ENCODE measurements at regions not wholly inside any gene's neighbourhood (a gene's known extent, or its start where the extent isn't known, plus 50 kb on each side); places are given as distances from the start of the nearest gene placed in this dataset.
"Not testable (repeated sequence)": the region's sequence is repeated elsewhere in the genome, so short reads cannot be mapped to it uniquely, and the experiment has no call there.

DNA sequence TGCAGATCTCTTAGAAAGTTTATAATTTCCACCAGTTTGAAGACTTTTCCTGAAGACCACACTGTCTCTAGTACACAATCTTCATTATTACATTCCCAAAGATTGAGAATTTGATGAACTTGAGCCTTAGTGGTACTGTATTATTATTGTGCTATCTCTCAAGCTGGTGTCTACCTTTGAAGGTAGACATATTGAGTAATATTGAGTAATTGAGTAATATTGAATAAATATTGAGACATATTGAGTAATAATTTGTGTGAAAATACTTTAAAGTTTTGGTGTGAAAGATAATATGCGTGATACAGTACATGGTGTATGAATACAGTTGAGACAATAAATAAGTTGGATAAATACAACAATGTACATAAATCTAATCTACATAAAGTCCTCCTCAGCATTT lies 613.1 kb upstream of the ADGRL2 start:
- no peak for DNase-seq

DNA sequence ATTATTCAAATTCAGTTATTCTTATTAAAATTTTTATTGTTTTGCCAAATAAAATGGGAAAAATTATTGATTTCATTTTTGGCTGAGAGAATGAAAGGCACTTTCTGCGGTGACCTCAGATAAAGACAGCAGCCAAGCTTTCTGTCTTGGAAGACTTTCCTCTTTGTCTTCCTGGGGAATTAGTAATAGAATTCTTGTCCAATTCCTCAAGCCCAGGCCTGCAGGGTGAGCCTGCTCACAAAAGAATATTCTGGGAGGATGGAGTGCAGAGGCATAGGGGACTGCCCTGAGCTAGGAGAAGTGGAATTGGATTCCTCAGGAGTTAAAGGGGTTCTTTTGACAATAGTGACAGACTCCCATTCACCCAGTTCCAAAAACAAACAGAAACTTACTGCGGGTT lies 614.5 kb upstream of the ADGRL2 start:
- no peak for DNase-seq

DNA sequence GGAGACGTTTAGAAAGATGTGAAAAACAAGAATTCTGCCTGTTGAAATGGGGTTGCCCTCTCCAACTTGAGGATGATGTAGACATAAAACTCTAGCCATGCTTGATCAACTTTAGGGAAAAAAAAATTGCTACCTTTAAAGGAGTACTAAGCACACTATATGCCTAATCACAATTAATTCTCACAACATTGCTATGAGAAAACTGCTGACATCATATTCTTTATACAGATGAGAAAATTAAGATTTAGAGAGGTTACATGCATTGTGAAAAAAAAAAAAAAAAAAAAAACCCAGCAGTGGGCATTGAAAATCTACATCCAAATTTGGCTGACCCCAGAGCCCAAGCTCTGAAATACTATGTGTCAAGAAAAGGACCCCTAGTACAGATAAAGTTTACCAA lies 617.2 kb upstream of the ADGRL2 start:
- DNase-seq: no peak

DNA sequence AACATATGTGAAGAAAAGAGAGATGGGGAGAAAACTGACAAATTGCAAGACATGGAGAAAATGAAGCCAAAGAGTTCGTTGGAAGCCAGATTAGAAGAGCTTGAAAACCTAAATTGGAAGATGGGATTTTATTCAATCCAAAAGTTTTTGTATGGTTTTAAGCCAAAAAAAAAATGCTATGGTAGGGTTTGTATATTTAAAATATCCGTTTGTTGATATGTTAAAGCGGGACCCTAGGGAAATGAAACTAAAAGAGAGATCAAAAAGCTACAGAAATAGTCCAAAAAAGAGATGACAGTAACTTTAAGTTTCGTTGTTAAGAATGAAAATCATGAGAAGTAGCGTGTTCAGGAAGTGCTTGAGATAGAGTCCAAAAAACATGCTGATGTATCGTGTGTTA lies 617.7 kb upstream of the ADGRL2 start:
- DNase-seq: no peak

DNA sequence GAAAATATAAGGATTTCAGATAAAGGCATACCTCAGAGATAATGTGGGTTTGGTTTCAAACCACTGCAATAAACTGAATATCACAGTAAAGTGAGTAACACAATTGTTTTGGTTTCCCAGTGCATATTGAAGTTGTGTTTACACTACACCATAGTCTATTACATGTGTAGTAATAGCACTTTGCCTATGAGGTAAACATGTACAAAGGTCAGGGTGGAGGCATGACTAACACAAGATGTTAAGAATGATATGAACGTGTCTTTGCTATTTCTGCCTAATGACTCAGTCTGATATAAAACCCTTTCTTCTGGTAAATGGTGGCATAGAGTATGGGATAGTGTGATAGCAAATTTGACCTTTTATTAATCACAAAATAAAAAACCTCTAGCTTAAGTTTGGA lies 621.5 kb upstream of the ADGRL2 start:
- no peak for DNase-seq

DNA sequence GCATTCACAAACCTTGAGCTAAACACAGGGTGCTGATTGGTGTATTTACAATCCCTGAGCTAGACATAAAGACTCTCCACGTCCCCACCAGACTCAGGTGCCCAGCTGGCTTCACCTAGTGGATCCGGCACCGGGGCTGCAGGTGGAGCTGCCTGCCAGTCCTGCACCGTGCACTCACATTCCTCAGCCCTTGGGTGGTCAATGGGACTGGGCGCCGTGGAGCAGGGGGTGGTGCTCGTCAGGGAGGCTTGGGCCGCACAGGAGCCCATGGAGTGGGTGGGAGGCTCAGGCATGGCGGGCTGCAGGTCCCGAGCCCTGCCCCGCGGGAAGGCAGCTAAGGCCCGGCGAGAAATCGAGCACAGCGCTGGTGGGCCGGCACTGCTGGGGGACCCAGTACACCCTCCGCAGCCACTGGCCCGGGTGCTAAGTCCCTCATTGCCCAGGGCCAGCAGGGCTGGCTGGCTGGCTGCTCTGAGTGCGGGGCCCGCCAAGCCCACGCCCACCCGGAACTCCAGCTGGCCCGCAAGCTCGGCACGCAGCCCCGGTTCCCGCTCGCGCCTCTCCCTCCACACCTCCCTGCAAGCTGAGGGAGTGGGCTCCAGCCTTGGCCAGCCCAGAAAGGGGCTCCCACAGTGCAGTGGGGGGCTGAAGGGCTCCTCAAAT lies 622.2 kb upstream of the ADGRL2 start:
- DNase-seq: not testable (repeated sequence)

DNA sequence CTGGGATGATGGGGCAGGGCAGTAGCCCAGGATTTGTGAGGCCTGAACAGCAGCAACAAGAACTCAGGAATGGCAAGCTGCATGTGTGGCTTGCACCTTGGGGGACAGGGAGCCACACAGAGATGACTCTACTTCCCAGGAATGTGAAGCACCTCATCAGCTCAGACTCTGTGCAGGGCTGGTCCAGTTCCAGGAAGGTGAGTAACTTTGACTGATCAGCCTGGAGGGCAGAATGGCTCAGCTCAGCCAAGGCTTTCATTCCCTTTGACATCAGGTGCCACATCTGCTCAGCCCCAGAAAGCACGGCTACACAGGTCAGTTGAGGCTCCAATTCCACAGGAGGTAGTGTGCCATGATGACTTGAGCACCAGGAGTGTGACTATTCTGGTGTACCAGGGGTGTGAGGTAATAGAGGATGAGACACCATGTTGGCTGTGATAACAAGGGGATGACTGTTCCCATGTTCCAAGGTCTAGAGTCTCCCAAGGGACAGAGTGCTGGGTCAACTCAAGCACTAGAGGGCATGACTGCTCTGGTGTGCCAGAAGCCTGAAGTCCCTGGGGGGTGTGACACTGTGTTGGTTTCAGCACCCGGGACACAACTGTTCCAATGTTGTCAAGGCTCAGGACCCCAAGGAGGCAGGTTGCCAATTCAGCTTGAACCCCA lies 625.8 kb upstream of the ADGRL2 start:
- DNase-seq: no peak

DNA sequence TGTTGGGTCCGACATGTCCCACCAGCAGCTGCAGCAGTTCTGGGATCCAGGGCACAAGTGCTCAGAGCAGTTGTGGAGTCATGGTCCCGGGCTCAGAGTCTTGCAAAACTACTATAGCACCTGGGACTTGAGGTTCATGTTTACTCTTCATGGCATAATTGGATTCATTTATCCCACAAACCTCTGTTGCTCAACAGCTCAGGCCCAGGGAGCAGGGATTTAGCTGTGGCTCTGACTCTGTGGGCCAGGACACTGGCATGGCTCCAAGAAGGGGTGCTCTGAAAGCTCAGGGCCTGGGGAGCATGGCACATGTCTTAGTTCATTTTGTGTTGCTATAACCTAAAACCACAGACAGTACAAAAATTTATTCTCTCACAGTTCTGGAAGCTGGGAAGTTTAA lies 626.7 kb upstream of the ADGRL2 start:
- DNase-seq: no peak

DNA sequence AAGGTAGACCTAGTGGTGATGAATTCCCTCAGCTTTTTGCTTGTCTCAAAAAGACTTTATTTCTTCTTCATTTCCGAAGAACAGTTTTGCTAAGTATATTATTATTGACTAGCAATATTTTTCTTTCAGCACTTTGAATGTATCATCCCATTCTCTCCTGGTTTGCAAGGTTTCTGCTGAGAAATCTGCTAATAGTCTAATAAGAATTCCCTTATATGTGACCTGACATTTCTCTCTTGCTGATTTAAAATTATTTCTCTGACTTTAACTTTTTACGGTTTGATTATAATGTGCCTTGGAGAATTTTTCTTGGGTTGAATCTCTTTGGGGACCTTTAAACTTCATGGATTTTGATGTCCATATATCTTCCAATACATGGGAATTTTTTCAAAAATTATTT lies 628.3 kb upstream of the ADGRL2 start:
- DNase-seq: no peak

DNA sequence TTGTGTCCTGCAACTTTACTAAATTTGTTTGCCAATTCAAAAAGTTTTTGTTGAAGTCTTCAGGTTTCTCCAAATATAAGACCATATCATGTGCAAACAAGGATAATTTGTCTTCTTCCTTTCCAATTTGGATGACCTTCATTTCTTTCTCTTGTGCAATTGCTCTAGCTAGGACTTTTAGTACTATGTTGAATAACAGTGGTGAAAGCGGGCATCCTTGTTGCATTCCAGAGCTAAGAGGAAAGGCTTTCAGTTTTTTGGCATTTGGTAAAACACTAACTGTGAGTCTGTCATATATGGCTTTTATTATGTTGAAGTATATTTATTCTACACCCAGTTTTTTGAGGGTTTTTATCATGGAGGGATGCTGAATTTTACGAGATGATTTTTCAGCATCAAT lies 630.0 kb upstream of the ADGRL2 start:
- no peak for DNase-seq

DNA sequence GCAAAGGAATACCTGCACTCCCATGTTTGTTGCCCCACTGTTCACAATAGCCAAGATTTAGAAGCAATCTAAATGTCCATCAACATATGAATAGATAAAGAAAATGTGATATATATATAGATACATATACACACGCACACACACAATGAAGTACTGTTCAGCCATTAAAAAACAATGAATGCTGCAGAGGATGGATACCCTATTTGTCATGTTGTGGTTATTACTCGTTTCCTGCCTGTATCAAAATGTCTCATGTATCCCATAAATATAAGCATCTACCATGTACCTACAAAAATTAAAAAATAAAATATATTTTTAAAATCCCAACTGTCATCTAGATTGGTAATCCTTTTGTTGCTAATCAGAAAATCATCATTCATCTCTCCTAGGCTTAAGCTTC lies 634.8 kb upstream of the ADGRL2 start:
- DNase-seq: no peak

DNA sequence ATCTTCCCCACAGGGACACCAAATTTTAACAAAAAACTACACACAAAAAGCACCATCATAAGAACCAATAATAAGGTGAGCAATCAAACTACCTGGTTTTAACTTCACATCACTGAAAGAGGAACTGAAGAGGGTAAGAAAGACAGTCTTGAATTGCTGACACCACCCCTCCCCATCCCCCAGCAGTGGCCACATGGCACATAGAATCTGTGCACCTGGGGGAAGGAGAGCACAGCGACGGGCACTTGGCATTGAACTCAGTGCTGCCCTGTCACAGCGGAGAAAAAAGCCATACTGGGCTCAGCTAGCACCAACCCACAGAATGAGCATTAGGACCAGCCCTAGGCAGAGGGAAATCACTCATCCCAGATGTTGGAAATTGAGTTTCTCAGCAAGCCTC lies 640.0 kb upstream of the ADGRL2 start:
- no peak for DNase-seq

DNA sequence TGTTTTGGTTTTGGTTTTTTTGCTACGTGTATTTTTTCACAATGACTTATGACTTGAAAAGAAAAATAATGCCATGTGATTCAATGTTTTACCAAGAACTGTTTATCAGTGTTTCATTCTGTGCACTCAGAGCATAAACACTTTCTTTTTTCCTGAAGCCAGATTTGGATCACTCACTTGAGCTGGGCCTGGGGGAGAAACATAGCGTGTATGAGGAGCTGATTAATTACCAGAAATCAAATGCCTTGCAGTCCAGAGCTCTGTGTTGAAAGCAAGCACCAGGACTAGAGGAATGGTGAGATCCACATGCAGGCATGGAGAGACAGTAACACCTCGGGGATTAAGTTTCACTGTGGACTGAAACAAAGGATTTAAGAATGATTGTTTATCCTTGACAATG lies 642.1 kb upstream of the ADGRL2 start:
- no peak for DNase-seq

DNA sequence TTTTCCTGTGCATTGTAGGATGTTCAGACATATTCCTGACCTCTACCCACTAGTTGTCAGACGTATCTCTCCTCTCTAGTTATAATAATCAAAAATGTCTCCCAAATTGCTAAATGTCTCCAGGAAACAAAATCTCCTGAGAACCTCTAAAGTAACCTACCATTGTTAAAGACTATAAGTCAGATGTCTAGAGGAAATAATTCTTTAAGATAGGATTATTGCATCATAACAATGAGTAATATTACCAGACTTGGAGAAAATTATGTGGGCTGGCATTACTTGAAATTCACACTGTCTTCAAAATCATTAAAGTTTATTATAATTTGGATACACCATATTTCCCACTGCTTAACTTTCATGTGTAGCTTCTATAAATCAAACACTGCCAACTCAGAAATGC lies 643.0 kb upstream of the ADGRL2 start:
- no peak for DNase-seq

DNA sequence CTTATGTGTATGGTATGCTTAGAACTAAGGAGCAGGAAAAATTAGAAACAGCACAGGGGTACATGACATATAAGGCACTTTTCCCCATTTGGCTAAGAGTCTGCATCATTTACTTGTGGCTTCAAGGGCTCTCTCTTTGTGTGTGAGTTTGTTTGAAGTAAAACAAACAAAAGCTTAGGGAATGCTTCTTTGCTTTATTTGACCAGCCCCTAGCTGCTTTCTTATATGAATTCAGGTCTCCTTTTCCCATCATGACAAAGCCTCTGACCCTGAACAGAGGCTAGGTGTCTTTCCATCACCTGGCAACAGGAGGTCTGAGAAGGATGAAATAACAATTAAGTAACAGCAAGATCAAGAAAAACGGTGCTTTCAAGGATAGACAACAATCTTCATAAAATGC lies 643.8 kb upstream of the ADGRL2 start:
- no peak for DNase-seq

DNA sequence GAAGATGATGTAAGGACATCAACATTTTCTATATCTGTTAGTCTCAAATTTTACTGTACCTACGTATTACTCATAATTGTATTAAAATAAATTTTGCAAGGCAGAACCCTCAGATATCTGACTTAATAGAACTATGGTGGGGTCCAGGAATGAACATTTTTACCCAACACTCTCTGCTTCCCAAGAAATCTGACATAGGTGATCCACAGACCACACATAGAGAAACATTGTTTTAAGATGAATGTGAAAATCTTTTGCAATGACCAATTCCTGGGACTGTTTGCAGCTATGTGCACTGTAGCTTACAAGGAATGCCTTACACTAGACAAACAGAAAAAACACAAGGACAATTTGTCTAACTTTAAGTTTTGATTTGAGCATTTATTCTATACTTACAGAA lies 645.6 kb upstream of the ADGRL2 start:
- no peak for DNase-seq

DNA sequence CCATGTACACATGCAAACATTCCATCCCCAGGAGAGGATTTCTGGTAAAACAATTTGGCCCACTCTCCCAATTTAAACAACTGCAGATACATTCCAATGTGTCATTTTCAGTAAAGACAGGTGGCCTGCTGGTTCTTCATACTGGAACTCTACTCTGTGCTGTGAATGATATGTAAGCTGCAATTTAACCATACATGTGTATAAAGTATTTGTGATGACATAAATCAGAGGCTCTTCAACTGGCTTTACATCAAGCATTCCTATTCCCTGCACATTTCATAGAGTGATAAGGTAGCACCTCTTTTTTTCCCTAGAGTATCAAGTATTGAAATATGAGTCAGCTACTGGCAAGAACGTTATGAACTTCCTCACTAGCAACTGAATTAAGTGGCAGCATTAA lies 649.5 kb upstream of the ADGRL2 start:
- DNase-seq: no peak

DNA sequence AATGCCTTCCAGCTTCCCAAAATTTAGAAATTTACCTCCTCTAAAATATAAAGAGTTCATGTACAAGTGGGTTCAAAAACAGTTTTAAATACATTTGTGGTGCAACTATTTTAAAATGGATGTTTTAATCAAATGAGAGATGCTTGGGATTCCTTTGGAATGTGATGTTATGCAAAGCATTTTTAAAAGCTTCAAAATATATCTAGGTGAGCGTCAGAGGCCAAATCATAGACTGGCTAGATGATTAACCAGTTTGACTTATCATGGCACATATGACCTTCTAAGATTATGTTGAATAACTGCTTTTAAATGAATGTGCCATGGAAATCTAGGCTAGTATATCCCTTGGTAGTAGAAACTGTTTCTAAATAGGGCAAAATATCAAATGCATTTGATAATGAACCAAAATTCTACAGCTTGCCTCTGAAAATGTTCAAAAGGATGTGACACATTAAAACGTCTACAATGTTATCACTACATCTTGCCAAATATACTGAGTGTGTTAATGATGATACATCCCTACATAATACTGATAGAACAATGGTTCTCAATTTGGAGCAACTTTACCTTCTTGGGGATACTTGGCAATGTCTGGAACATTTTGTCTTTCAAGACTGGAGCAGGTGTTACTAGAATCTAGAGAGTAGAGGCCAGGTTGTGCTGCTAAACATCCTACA lies 650.9 kb upstream of the ADGRL2 start:
- no peak for DNase-seq

DNA sequence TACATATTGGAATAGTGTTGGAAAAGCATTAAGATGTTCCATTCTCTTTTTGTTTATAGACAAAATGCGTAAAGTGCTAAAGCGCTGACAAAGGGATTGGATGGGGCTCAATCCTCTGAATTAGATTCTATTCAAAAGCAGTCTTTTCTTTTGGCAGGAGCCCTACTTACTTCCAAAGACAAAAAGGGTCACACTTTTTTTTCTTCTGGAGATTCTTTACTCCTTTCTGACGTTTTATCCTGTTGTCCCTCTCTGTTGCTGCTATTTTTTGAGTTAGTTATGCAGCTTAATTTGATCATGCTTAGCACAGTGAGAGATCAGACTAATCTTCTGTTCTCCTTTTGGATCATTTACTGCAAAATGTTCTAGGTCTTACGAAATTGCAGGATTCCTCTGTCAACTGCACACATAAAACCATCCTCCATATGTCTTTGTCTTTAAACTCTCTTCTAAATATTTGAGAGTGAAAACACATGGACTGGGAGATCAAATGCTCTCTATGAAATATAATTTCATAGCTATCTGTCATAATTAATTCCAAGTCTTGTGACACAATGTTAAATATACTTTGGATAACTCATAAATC lies 656.4 kb upstream of the ADGRL2 start:
- no peak for DNase-seq

DNA sequence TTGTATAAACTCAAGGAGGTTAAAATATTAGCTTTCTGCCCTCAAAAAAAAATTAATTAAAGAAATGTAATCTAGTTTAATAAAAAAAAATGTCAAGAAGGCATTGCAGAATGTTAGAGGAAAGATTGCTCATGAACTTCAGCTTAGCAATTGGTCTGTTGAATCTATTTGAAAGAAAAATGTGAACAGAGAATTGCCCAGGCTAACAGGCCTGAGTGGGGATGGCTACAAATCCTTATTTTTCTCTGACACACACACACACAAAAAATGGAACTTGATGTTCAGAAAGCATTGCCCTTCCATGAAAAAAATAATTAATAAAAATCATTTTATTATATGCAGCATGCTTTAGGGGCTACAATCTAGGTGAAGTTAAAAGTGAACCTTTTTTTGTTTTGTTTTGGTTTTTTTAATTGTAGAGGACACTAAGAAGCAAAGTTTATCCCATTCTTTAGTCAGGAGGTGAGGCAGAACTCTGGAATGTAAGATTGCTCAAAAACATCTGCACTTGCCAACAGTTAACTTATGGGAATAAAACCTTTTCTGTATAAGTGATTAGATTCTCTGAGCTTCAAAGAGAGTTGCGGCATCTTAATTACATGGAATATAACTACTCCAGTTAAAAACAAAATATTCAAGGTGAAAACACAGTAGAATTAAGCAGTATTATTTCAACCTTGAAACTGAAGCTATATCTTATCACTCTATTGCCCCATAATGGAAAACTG lies 658.5 kb upstream of the ADGRL2 start:
- DNase-seq: no peak

DNA sequence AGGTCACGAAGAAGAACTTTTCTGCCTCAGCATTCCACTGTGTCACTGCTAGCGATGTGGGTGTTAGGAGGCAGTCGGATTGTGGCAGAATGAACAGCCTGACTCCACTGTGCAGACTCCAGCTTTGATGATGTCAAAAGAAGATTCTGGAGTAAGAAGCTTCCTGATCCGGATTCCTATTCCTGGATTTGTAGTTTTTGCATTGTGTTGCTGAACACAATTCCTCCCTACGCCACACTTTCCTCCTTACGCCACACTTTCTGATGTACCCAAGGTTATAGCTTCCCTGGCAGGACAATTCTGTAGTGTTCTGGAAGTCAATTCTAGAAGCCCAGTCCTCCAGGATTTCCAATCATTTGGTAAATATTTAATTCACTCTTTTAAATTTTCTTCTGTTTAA lies 665.2 kb upstream of the ADGRL2 start:
- no peak for DNase-seq

DNA sequence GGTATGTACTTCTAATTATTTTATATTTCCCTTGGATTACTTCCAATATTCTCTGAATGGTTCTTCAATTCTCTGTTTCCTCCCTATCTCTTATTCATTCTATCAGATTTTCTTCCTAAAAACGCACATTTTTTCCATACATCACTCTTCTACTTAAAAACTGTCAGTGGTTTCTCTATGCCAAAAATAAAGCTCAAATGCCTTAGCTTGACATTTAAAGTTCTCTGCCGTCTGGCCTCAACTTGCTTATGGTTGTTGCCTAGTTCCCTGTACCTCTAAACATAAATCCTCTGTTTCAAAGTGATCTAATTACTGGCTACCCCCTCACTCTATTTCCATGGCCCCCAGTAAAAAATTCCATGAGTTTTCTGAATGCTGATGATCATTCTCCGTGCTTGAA lies 671.0 kb upstream of the ADGRL2 start:
- DNase-seq: no peak

DNA sequence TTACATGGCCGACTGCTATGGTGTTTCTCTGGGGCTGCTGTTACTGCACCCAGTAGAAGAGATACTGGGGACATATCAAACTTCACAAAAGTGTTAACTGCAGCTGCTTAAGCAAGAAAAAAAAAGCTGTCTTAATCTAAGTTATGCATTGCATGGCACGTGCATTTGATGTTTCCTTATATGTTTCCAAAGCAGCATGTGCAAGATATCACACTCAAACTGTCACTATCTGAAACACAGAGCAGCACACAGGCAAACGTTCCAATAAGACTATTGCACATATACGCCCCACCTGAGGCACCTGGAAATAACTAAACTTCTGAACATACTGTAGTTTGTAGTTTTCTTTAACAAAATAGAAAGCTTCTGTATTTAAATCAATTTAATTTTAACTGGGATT lies 671.4 kb upstream of the ADGRL2 start:
- no peak for DNase-seq

DNA sequence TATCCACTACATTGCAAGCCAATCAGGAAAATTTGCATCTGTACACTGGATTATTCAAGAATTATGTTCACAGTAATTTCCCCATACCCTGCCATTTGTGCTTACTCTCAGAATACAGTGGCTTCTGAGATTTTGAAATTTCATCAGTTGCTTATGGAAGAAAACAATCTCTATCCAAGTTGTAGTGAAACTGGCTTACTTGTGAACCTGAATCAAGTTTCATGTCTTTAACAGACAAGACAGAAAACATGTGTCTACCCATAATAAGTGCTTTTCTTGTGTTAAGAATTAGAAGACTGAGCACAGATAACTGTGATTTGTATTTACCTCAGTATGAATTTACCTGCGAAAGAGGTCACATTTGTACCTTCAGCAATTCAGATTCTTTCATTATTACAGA lies 672.7 kb upstream of the ADGRL2 start:
- no peak for DNase-seq

Measured in NCI-H1436 (cell line).